HepG2 (cell line): ENCODE measurements at regions not wholly inside any gene's neighbourhood (a gene's known extent, or its start where the extent isn't known, plus 50 kb on each side); places are given as distances from the start of the nearest gene placed in this dataset.
A peak's percentile ranks its signal among the peaks of the same experiment; 100 is the strongest.

ENCODE experiments used
- CREM ChIP-seq, 2 experiments: sonication (generic) in 1 of 2; formaldehyde crosslinking in 1 of 2; IDR thresholded peaks; 2 replicates each; pipeline versions ENCODE4 v1.4.0 to v1.6.1; 2016 to 2020; ENCODE audit warnings: antibody characterized with exemption in 1 of 2, mild to moderate bottlenecking in 1 of 2, missing genetic modification reagents in 1 of 2
- FOXA1 ChIP-seq, 2 experiments: fragments of 450-650 bp in 1 of 2; sonication (generic) in 1 of 2; formaldehyde crosslinking in 1 of 2; IDR thresholded peaks; 2 replicates each; pipeline versions ENCODE4 v1.4.0 to v1.6.1; 2016 to 2020; ENCODE audit warnings: missing genetic modification reagents in 1 of 2
- GZF1 ChIP-seq: sonication (generic); formaldehyde crosslinking; IDR thresholded peaks from 2 replicates; pipeline ENCODE4 v1.5.1; 2020; ENCODE audit warnings: mild to moderate bottlenecking, missing genetic modification reagents
- MIXL1 ChIP-seq: IDR thresholded peaks from 2 replicates; pipeline ENCODE4 v1.6.1; 2016
- NFKB2 ChIP-seq: sonication (generic); formaldehyde crosslinking; IDR thresholded peaks from 2 replicates; pipeline ENCODE4 v1.4.0; 2020; ENCODE audit warnings: missing genetic modification reagents, borderline replicate concordance
- PITX1 ChIP-seq: sonication (generic); formaldehyde crosslinking; IDR thresholded peaks from 2 replicates; pipeline ENCODE4 v1.5.1; 2020; ENCODE audit warnings: mild to moderate bottlenecking, missing genetic modification reagents
- RFX5 ChIP-seq: IDR thresholded peaks from 2 replicates; pipeline ENCODE4 v1.6.1; 2011; ENCODE audit warnings: low read depth, low read length, improper control_type of control experiment
- SOX13 ChIP-seq, 3 experiments: fragments of 450-650 bp in 1 of 3; sonication (generic) in 1 of 3; formaldehyde crosslinking in 1 of 3; IDR thresholded peaks in 2 of 3; conservative IDR thresholded peaks in 1 of 3; 2 replicates each; pipeline versions ENCODE4 v1.5.0 to v1.6.1; 2016 to 2020; ENCODE audit warnings: antibody characterized with exemption in 1 of 3, mild to moderate bottlenecking in 1 of 3, missing compliant biosample characterization in 1 of 3, missing genetic modification reagents in 1 of 3, moderate library complexity in 1 of 3
- SP140L ChIP-seq: sonication (generic); formaldehyde crosslinking; IDR thresholded peaks from 2 replicates; pipeline ENCODE4 v1.4.0; 2020; ENCODE audit warnings: missing genetic modification reagents, borderline replicate concordance
- SP5 ChIP-seq: IDR thresholded peaks from 2 replicates; pipeline ENCODE4 v1.6.1; 2016; ENCODE audit warnings: low read depth, borderline replicate concordance
- TAF1 ChIP-seq: sonication (generic); formaldehyde crosslinking; IDR thresholded peaks from 2 replicates; pipeline ENCODE4 v1.4.0; 2020; ENCODE audit warnings: missing genetic modification reagents
- TOE1 ChIP-seq: sonication (generic); formaldehyde crosslinking; IDR thresholded peaks from 2 replicates; pipeline ENCODE4 v1.4.0; 2020; ENCODE audit warnings: mild to moderate bottlenecking, missing genetic modification reagents
- ZFP36L2 ChIP-seq: sonication (generic); formaldehyde crosslinking; IDR thresholded peaks from 2 replicates; pipeline ENCODE4 v1.4.0; 2020; ENCODE audit warnings: missing genetic modification reagents
- ZFX ChIP-seq: sonication (generic); formaldehyde crosslinking; IDR thresholded peaks from 2 replicates; pipeline ENCODE4 v1.4.0; 2020; ENCODE audit warnings: mild to moderate bottlenecking, low read depth, missing genetic modification reagents, moderate library complexity
- ZFY ChIP-seq: sonication (generic); formaldehyde crosslinking; IDR thresholded peaks from 2 replicates; pipeline ENCODE4 v1.4.0; 2020; ENCODE audit warnings: missing genetic modification reagents
- ZMAT3 ChIP-seq: sonication (generic); formaldehyde crosslinking; conservative IDR thresholded peaks from 2 replicates; pipeline ENCODE4 v1.7.0; 2021; ENCODE audit warnings: missing genetic modification reagents
- ZNF121 ChIP-seq: sonication (generic); formaldehyde crosslinking; IDR thresholded peaks from 2 replicates; pipeline ENCODE4 v1.5.0; 2020; ENCODE audit warnings: mild to moderate bottlenecking, missing genetic modification reagents
- ZNF317 ChIP-seq: sonication (generic); formaldehyde crosslinking; IDR thresholded peaks from 2 replicates; pipeline ENCODE4 v1.5.0; 2020; ENCODE audit warnings: mild to moderate bottlenecking, missing genetic modification reagents
- ZNF33A ChIP-seq: sonication (generic); formaldehyde crosslinking; IDR thresholded peaks from 2 replicates; pipeline ENCODE4 v1.5.1; 2020; ENCODE audit warnings: missing genetic modification reagents, mild to moderate bottlenecking, moderate library complexity, borderline replicate concordance
- ZNF687 ChIP-seq: sonication (generic); formaldehyde crosslinking; IDR thresholded peaks from 2 replicates; pipeline ENCODE4 v1.5.1; 2020; ENCODE audit warnings: mild to moderate bottlenecking, missing genetic modification reagents, moderate library complexity
- ZNF891 ChIP-seq: sonication (generic); formaldehyde crosslinking; IDR thresholded peaks from 2 replicates; pipeline ENCODE4 v1.5.0; 2020; ENCODE audit warnings: mild to moderate bottlenecking, missing genetic modification reagents
- TF ChIP-seq, protein P1 (sequence below): sonication (generic); IDR thresholded peaks from 2 replicates; pipeline ENCODE4 v1.6.1; 2016; ENCODE audit warnings: low read depth, borderline replicate concordance
- TF ChIP-seq, protein P2 (sequence below): IDR thresholded peaks from 2 replicates; pipeline ENCODE4 v1.6.1; 2016; ENCODE audit warnings: missing biosample characterization, missing genetic modification reagents, low read depth

- peak; percentile 36; the same call in 1 of the 2 replicates for TF ChIP-seq CREM (IDR thresholded peaks at IDR 0.05)
- TF ChIP-seq CREM (CRISPR knock-in tag; IDR thresholded peaks at IDR 0.05) = no peak
- TF ChIP-seq RFX5 = no peak
- TF ChIP-seq FOXA1 (IDR thresholded peaks at IDR 0.05) = no peak
- peak; percentile 65 for TF ChIP-seq FOXA1 (CRISPR knock-in tag; IDR thresholded peaks at IDR 0.05)
- TF ChIP-seq TAF1 (CRISPR knock-in tag) = peak; percentile 12; the same call in 1 of the 2 replicates
- TF ChIP-seq SOX13 (IDR thresholded peaks at IDR 0.05) = no peak
- peak in 1 of 2 experiments; percentile 52; a peak in 1 of 4 replicates for TF ChIP-seq SOX13 (CRISPR knock-in tag; conservative IDR thresholded peaks at IDR 0.05 in 1 of 2, IDR thresholded peaks at IDR 0.05 in 1 of 2)
- 0 out of 2 replicates have a peak, but pooled peaks have one; percentile 42 for TF ChIP-seq SP140L (CRISPR knock-in tag)
- peak; percentile 32; the same call in 1 of the 2 replicates for TF ChIP-seq SP5 (CRISPR knock-in tag)
- TF ChIP-seq ZNF121 = no peak
- TF ChIP-seq, protein P1, sequence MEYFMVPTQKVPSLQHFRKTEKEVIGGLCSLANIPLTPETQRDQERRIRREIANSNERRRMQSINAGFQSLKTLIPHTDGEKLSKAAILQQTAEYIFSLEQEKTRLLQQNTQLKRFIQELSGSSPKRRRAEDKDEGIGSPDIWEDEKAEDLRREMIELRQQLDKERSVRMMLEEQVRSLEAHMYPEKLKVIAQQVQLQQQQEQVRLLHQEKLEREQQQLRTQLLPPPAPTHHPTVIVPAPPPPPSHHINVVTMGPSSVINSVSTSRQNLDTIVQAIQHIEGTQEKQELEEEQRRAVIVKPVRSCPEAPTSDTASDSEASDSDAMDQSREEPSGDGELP = peak; percentile 68
- 0 out of 2 replicates have a peak, but pooled peaks have one; percentile 37 for TF ChIP-seq NFKB2 (CRISPR knock-in tag)
- 0 out of 2 replicates have a peak, but pooled peaks have one; percentile 14 for TF ChIP-seq PITX1 (CRISPR knock-in tag)
- 0 out of 2 replicates have a peak, but pooled peaks have one; percentile 44 for TF ChIP-seq TOE1 (CRISPR knock-in tag)
- TF ChIP-seq GZF1 (CRISPR knock-in tag) = 0 out of 2 replicates have a peak, but pooled peaks have one; percentile 61
- TF ChIP-seq ZFX (CRISPR knock-in tag) = peak; percentile 38; the same call in 1 of the 2 replicates
- TF ChIP-seq ZMAT3 (CRISPR knock-in tag) = 0 out of 2 replicates have a peak, but pooled peaks have one; percentile 33
- TF ChIP-seq, protein P2, sequence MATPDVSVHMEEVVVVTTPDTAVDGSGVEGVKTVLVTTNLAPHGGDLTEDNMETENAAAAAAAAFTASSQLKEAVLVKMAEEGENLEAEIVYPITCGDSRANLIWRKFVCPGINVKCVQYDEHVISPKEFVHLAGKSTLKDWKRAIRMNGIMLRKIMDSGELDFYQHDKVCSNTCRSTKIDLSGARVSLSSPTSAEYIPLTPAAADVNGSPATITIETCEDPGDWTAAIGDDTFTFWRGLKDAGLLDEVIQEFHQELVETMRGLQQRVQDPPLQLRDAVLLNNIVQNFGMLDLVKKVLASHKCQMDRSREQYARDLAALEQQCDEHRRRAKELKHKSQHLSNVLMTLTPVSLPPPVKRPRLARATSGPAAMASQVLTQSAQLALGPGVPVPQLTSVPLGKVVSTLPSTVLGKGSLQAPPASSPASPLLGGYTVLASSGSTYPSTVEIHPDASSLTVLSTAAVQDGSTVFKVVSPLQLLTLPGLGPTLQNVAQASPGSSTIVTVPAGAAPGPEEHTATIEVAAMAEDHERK (CRISPR knock-in tag) = no peak
- TF ChIP-seq ZNF891 (CRISPR knock-in tag) = peak; percentile 38; the same call in 1 of the 2 replicates
- 0 out of 2 replicates have a peak, but pooled peaks have one; percentile 44 for TF ChIP-seq ZFP36L2 (CRISPR knock-in tag)
- 0 out of 2 replicates have a peak, but pooled peaks have one; percentile 20 for TF ChIP-seq ZNF317 (CRISPR knock-in tag)
- TF ChIP-seq ZFY (CRISPR knock-in tag) = peak; percentile 22; the same call in 1 of the 2 replicates
- TF ChIP-seq ZNF687 (CRISPR knock-in tag) = peak; percentile 90
- peak; percentile 7; the same call in 1 of the 2 replicates for TF ChIP-seq MIXL1
- TF ChIP-seq ZNF33A (CRISPR knock-in tag) = no peak
Observed at GRCh38 chr6:37109714-37110499, 60.0 kb upstream of the PIM1 start (continued).
